SK-N-SH treated with all-trans-retinoic acid at 6 μM for 48 hours (cell line): ENCODE measurements at regions not wholly inside any gene's neighbourhood (a gene's known extent, or its start where the extent isn't known, plus 50 kb on each side); places are given as distances from the start of the nearest gene placed in this dataset.

Experiments used
- ATAC-seq: fragments of 200-7000 bp; cut with Tn5 transposase; 3 replicates; pipeline ENCODE4 v1.9.1; 2020; ENCODE audit warnings: mild to moderate bottlenecking, moderate library complexity
- ARNTL ChIP-seq: fragments of 450-650 bp; formaldehyde crosslinking; IDR thresholded peaks from 2 replicates; pipeline ENCODE4 v1.5.0; 2020; ENCODE audit warnings: low read depth, mild to moderate bottlenecking, moderate library complexity, borderline replicate concordance
- BACH2 ChIP-seq: fragments of 250-450 bp; sonication (Bioruptor Pico); IDR thresholded peaks from 2 replicates; pipeline ENCODE4 v1.9.0; 2021; ENCODE audit warnings: mild to moderate bottlenecking, borderline replicate concordance
- CSDC2 ChIP-seq: fragments of 250-450 bp; sonication (Bioruptor Pico); IDR thresholded peaks from 2 replicates; pipeline ENCODE4 v1.5.0; 2020; ENCODE audit warnings: mild to moderate bottlenecking, moderate library complexity
- ESRRG ChIP-seq: fragments of 250-450 bp; sonication (Bioruptor Pico); IDR thresholded peaks from 2 replicates; pipeline ENCODE4 v1.6.1; 2021; ENCODE audit warnings: mild to moderate bottlenecking
- GLIS3 ChIP-seq: fragments of 250-450 bp; sonication (Bioruptor Pico); IDR thresholded peaks from 2 replicates; pipeline ENCODE4 v1.5.0; 2020; ENCODE audit warnings: mild to moderate bottlenecking, moderate library complexity
- ISL1 ChIP-seq: fragments of 250-450 bp; sonication (Bioruptor Pico); IDR thresholded peaks from 2 replicates; pipeline ENCODE4 v2.1.2; 2022; ENCODE audit warnings: mild to moderate bottlenecking, moderate library complexity
- PATZ1 ChIP-seq: fragments of 250-450 bp; sonication (Bioruptor Pico); IDR thresholded peaks from 2 replicates; pipeline ENCODE4 v1.8.0; 2020; ENCODE audit warnings: mild to moderate bottlenecking, moderate library complexity, borderline replicate concordance
- POU6F1 ChIP-seq: fragments of 250-450 bp; sonication (Bioruptor Pico); IDR thresholded peaks from 2 replicates; pipeline ENCODE4 v1.8.0; 2021; ENCODE audit warnings: low read depth, mild to moderate bottlenecking, moderate library complexity, borderline replicate concordance
- PPARA ChIP-seq: fragments of 250-450 bp; sonication (Bioruptor Pico); IDR thresholded peaks from 2 replicates; pipeline ENCODE4 v1.5.0; 2020; ENCODE audit warnings: mild to moderate bottlenecking, borderline replicate concordance
- RARB ChIP-seq: fragments of 250-450 bp; sonication (Bioruptor Pico); IDR thresholded peaks from 2 replicates; pipeline ENCODE4 v1.8.0; 2021; ENCODE audit warnings: mild to moderate bottlenecking, moderate library complexity
- SNAI2 ChIP-seq: fragments of 250-450 bp; sonication (Bioruptor Pico); IDR thresholded peaks from 2 replicates; pipeline ENCODE4 v1.5.0; 2020; ENCODE audit warnings: mild to moderate bottlenecking, moderate library complexity
- TCF4 ChIP-seq: fragments of 250-450 bp; sonication (Bioruptor Pico); IDR thresholded peaks from 2 replicates; pipeline ENCODE4 v1.8.0; 2021; ENCODE audit warnings: mild to moderate bottlenecking, moderate library complexity, borderline replicate concordance
- TOX ChIP-seq: fragments of 250-450 bp; sonication (Bioruptor Pico); IDR thresholded peaks from 2 replicates; pipeline ENCODE4 v1.8.0; 2021; ENCODE audit warnings: mild to moderate bottlenecking, moderate library complexity, borderline replicate concordance
- TSHZ2 ChIP-seq: fragments of 250-450 bp; sonication (Bioruptor Pico); IDR thresholded peaks from 2 replicates; pipeline ENCODE4 v1.5.0; 2020; ENCODE audit warnings: mild to moderate bottlenecking, moderate library complexity
- ZC3H10 ChIP-seq: fragments of 250-450 bp; sonication (Bioruptor Pico); IDR thresholded peaks from 2 replicates; pipeline ENCODE4 v1.5.1; 2021; ENCODE audit warnings: mild to moderate bottlenecking, moderate library complexity
- ZFP3 ChIP-seq: fragments of 250-450 bp; sonication (Bioruptor Pico); IDR thresholded peaks from 2 replicates; pipeline ENCODE4 v1.5.0; 2020; ENCODE audit warnings: mild to moderate bottlenecking, moderate library complexity
- ZFP30 ChIP-seq: fragments of 450-650 bp; formaldehyde crosslinking; IDR thresholded peaks from 2 replicates; pipeline ENCODE4 v1.5.0; 2022; ENCODE audit warnings: mild to moderate bottlenecking, moderate library complexity
- ZNF565 ChIP-seq: fragments of 450-650 bp; formaldehyde crosslinking; conservative IDR thresholded peaks from 2 replicates; pipeline ENCODE4 v1.5.0; 2020; ENCODE audit warnings: low read depth, mild to moderate bottlenecking, moderate library complexity
- ZNF70 ChIP-seq: fragments of 450-650 bp; formaldehyde crosslinking; IDR thresholded peaks from 2 replicates; pipeline ENCODE4 v1.5.0; 2020; ENCODE audit warnings: mild to moderate bottlenecking, moderate library complexity
- ZNF8 ChIP-seq: fragments of 450-650 bp; formaldehyde crosslinking; IDR thresholded peaks from 2 replicates; pipeline ENCODE4 v1.5.0; 2020; ENCODE audit warnings: mild to moderate bottlenecking, moderate library complexity
- TF ChIP-seq, protein P1 (sequence below): fragments of 250-450 bp; sonication (Bioruptor Pico); IDR thresholded peaks from 2 replicates; pipeline ENCODE4 v1.5.1; 2021; ENCODE audit warnings: mild to moderate bottlenecking, moderate library complexity

DNA sequence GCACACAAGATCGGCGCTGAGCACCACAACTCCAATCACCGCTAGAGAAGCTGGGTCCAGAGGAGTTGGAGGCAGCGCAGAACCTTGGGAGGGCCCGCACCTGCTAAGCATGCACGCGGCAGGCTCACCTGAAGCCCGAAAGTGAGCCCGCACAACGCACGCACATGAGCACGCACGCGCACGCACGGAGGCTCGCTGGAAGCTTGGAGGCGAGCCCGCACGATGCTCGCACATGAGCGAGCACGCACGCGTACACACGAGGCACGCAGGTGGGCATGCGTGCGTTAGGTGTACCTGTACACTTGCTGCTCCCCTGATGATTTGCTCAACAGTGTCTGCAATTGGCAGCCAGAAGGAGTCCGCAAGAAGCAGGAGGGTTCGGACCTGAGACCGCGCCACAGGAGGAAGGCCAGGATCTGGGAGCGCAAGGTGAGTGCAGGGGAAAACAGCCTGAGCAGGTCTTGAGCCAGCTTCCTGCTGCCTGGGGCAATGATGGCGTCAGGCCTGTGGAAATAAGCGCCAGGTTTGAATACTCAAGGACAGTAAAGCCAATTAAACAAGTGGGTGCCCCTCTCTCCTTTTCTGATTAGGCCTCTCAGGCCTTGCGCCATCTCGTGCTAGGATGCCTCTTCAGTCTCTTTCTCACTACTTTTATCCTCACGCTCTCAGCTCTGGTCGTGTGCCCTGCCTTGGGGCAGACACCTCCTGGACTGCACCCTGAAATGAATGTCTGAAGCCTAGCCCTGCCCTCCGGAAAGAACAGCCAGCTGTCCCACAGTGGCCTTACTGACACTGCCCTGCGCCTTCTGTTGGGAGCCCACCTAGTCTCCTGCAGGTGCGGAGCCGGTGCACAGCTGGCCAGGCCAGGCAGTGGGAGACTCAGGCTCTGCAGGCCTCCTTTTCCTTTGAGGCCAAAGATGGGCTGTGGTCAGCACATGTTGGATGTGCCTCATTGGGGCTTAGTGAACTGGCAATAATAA lies 340.4 kb downstream of the CDC5L start:
- no peak for ATAC-seq
- no peak for TF ChIP-seq ISL1 (CRISPR knock-in tag)
- TF ChIP-seq ARNTL = no peak
- TF ChIP-seq BACH2 (CRISPR knock-in tag) = no peak
- TF ChIP-seq RARB (CRISPR knock-in tag) = no peak
- no peak for TF ChIP-seq ESRRG
- no peak for TF ChIP-seq TOX (CRISPR knock-in tag)
- no peak for TF ChIP-seq CSDC2 (CRISPR knock-in tag)
- no peak for TF ChIP-seq ZC3H10 (CRISPR knock-in tag)

DNA sequence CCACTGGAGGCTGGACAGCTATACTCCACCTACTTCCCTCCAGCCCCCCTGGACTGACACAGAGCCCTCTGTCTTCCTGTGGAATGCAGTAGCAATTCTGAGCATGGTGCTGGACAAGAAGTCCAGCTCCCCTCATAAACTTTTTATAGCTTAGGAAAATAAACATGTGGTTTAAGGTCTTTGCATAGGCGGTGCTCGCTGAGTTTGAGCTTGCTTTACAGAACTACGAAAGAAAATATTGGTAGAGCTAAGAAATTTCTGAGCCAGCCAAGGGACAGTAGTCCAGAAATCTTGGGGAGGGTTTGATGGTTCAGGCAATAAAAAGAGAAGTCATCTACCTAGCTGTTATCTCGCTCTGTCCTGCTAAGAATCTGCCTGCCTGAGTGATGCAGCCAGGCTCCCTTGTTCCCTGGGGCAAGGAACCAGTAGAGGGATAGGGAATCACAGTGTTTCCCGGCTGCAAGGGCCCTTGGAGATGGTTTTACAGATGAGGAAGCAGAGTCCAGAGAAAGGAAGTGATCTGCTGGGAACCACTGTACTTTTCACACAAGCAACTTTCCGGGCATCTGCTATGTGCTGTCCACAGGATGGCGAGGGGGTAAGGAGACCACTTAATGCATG lies 343.4 kb downstream of the CDC5L start:
- TF ChIP-seq ISL1 (CRISPR knock-in tag) (no peak), ZNF8 (no peak), ZC3H10 (CRISPR knock-in tag) (no peak), RARB (CRISPR knock-in tag) (no peak), ZNF565 (CRISPR knock-in tag) (no peak), SNAI2 (CRISPR knock-in tag) (no peak), GLIS3 (CRISPR knock-in tag) (no peak), TCF4 (no peak), POU6F1 (CRISPR knock-in tag) (no peak), PPARA (no peak), BACH2 (CRISPR knock-in tag) (no peak), TOX (CRISPR knock-in tag) (no peak), ARNTL (no peak), ZNF70 (no peak), ZFP30 (CRISPR knock-in tag) (no peak)
- TF ChIP-seq, protein P1, sequence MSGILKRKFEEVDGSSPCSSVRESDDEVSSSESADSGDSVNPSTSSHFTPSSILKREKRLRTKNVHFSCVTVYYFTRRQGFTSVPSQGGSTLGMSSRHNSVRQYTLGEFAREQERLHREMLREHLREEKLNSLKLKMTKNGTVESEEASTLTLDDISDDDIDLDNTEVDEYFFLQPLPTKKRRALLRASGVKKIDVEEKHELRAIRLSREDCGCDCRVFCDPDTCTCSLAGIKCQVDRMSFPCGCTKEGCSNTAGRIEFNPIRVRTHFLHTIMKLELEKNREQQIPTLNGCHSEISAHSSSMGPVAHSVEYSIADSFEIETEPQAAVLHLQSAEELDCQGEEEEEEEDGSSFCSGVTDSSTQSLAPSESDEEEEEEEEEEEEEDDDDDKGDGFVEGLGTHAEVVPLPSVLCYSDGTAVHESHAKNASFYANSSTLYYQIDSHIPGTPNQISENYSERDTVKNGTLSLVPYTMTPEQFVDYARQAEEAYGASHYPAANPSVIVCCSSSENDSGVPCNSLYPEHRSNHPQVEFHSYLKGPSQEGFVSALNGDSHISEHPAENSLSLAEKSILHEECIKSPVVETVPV (CRISPR knock-in tag) = no peak
- no peak for ATAC-seq

DNA sequence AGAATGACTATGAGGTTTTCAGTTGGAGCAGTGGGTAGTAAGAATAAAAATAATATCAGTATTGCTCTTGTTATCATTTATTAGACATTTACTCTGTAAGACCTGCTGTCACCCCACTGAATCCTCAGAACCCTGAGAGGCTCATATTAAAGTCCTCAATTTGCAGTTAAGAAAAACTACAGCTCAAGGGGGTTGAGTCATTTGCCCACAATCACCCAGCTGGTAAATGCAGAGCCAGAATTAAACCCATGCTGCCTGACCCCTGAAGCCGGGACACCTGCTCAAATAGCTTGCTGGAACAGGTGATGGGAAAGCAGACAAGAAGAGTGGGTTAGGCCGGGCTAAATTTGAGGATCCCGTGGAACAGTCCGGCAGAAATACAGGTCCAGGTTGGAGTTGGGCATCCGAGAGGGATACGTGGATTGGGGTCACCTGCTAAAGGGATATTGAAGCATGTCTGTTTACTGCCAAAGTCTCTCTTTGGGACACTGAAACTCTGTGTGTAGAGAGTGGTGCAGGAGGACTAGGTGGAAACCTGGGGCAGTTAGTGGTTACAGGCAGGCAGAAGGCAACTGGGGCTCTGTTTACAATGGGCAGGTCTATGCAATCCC lies 344.1 kb downstream of the CDC5L start:
- TF ChIP-seq ZFP3 (no peak), ZFP30 (CRISPR knock-in tag) (no peak), POU6F1 (CRISPR knock-in tag) (no peak), ESRRG (no peak), BACH2 (CRISPR knock-in tag) (no peak), ISL1 (CRISPR knock-in tag) (no peak), CSDC2 (CRISPR knock-in tag) (no peak), PPARA (no peak), ZC3H10 (CRISPR knock-in tag) (no peak), SNAI2 (CRISPR knock-in tag) (no peak), TOX (CRISPR knock-in tag) (no peak), GLIS3 (CRISPR knock-in tag) (no peak), PATZ1 (CRISPR knock-in tag) (no peak), TCF4 (no peak), ARNTL (no peak), TSHZ2 (CRISPR knock-in tag) (no peak), ZNF70 (no peak)
- TF ChIP-seq, protein P1 (CRISPR knock-in tag) = no peak
- no peak for ATAC-seq
